CD4-positive, alpha-beta T cell (primary cell): ENCODE measurements at regions not wholly inside any gene's neighbourhood (a gene's known extent, or its start where the extent isn't known, plus 50 kb on each side); places are given as distances from the start of the nearest gene placed in this dataset.

Source experiments
- ATAC-seq: fragments of 200-7000 bp; cut with Tn5 transposase; one replicate; pipeline ENCODE4 v1.10.0; 2022; ENCODE audit warnings: mild to moderate bottlenecking; ENCODE audit not compliant: poor library complexity
- CTCF ChIA-PET: fragments of 350-600 bp; sonication (Branson Sonifier 250); formaldehyde crosslinking; loops from one replicate; lab custom pipeline; 2021; ENCODE audit warnings: antibody characterized with exemption, inconsistent platforms; lab: Charles Lee
- POLR2A ChIA-PET: fragments of 350-600 bp; sonication (Branson Sonifier 250); formaldehyde crosslinking; loops from one replicate; lab custom pipeline; 2021; ENCODE audit warnings: antibody characterized with exemption, inconsistent platforms; lab: Charles Lee
- DNase-seq, 14 experiments: peaks; one replicate each; pipeline ENCODE4 v3.0.0-alpha.2; 2013 to 2020; ENCODE audit warnings: mixed read lengths in 2 of 14
- H3K27ac ChIP-seq, 2 donors: one replicate each; pipeline versions ENCODE4 v1.5.1 to v1.7.0; 2013; ENCODE audit warnings: low read length in 2 of 2, low read depth in 1 of 2, mild to moderate bottlenecking in 1 of 2
- H3K27me3 ChIP-seq, 2 experiments: 1 replicate in 1 of 2; 2 replicates in 1 of 2; pipeline versions ENCODE4 v1.6.1 to v1.7.0; 2013; ENCODE audit warnings: low read length in 2 of 2, control low read depth in 1 of 2, mild to moderate bottlenecking in 1 of 2, moderate library complexity in 1 of 2; ENCODE audit not compliant: insufficient read depth in 2 of 2, control insufficient read depth in 1 of 2
- H3K36me3 ChIP-seq: one replicate; pipeline ENCODE4 v1.6.1; 2013; ENCODE audit warnings: low read length, control low read depth; ENCODE audit not compliant: insufficient read depth
- H3K4me1 ChIP-seq: one replicate; pipeline ENCODE4 v1.6.1; 2013; ENCODE audit warnings: low read length, control low read depth; ENCODE audit not compliant: insufficient read depth
- H3K4me3 ChIP-seq: one replicate; pipeline ENCODE4 v1.5.1; 2013; ENCODE audit warnings: mild to moderate bottlenecking, low read length, moderate library complexity
- H3K9me3 ChIP-seq, 2 experiments: 1 replicate in 1 of 2; 2 replicates in 1 of 2; pipeline versions ENCODE4 v1.6.1 to v1.7.0; 2013; ENCODE audit warnings: low read length in 2 of 2, mild to moderate bottlenecking in 2 of 2, control low read depth in 1 of 2, moderate library complexity in 1 of 2; ENCODE audit not compliant: control insufficient read depth in 1 of 2, insufficient read depth in 1 of 2
- H3K27ac Mint-ChIP-seq: one replicate; pipeline ENCODE4 v1.8.0; 2020; ENCODE audit warnings: mixed read lengths
- H3K27me3 Mint-ChIP-seq: one replicate; pipeline ENCODE4 v1.8.0; 2021; ENCODE audit warnings: mixed read lengths
- H3K36me3 Mint-ChIP-seq: one replicate; pipeline ENCODE4 v1.8.0; 2021; ENCODE audit warnings: low read depth, mixed read lengths
- H3K4me1 Mint-ChIP-seq: one replicate; pipeline ENCODE4 v1.8.0; 2021; ENCODE audit warnings: low read depth, mixed read lengths
- H3K4me3 Mint-ChIP-seq: one replicate; pipeline ENCODE4 v1.8.0; 2020; ENCODE audit warnings: mild to moderate bottlenecking, mixed read lengths
- H3K9me3 Mint-ChIP-seq: one replicate; pipeline ENCODE4 v1.8.0; 2020; ENCODE audit warnings: mixed read lengths
- intact Hi-C, 2 experiments: fragments of 100-400 bp; cut with DNase I in 1 of 2; cut with micrococcal nuclease in 1 of 2; formaldehyde crosslinking; loops; one replicate each; pipeline versions ENCODE4 v1.15.1 to v1.9.0; 2023 to 2025; cut with DNase I, micrococcal nuclease
- TF ChIP-seq, protein P1 (sequence below): fragments of 200-600 bp; IDR thresholded peaks from one replicate; pipeline ENCODE4 v1.8.0; 2022; ENCODE audit warnings: antibody characterized with exemption, mild to moderate bottlenecking

DNA sequence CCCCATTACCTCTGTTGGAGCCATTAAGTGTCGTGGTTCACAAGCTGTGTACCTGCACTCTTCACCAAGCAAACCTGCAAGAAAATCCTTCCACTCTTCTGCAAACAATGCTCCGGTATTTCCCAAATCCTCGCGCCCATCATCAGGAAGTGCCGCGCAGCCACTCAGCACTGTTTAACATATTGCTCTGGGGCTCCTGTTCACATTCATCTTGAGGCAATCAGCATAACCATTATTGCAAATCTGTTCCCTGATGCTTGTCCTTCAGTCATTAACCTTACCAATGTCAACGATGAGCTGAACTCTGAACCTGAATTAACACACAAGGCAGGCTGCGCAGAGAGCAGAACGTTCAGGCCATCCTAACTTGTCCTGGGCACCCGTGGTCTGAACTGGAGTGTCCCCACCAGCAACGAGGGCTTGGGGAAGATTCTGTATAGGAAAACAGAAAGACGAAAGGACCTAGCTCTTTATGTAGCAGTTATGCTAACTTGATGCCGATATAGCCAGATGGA is 751.4 kb upstream of the AUTS2 start:
- ChIA-PET CTCF (no interaction called here), POLR2A (no interaction called here)
- Histone ChIP-seq H3K9me3 (peaks cover 0 to 39% of the 10 kb centered on the region in 2 experiments), H3K27ac (no peak overlapping the region), H3K36me3 (no peaks in the 10 kb centered on the region), H3K27me3 (no peaks in the 10 kb centered on the region), H3K4me1 (no peaks in the 10 kb centered on the region), H3K4me3 (no peak overlapping the region)
- H3K9me3 Mint-ChIP-seq: peaks cover 23% of the 10 kb centered on the region
- H3K4me3 Mint-ChIP-seq: no peak overlapping the region
- DNase-seq: no peak
- TF ChIP-seq, protein P1, sequence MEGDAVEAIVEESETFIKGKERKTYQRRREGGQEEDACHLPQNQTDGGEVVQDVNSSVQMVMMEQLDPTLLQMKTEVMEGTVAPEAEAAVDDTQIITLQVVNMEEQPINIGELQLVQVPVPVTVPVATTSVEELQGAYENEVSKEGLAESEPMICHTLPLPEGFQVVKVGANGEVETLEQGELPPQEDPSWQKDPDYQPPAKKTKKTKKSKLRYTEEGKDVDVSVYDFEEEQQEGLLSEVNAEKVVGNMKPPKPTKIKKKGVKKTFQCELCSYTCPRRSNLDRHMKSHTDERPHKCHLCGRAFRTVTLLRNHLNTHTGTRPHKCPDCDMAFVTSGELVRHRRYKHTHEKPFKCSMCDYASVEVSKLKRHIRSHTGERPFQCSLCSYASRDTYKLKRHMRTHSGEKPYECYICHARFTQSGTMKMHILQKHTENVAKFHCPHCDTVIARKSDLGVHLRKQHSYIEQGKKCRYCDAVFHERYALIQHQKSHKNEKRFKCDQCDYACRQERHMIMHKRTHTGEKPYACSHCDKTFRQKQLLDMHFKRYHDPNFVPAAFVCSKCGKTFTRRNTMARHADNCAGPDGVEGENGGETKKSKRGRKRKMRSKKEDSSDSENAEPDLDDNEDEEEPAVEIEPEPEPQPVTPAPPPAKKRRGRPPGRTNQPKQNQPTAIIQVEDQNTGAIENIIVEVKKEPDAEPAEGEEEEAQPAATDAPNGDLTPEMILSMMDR: no peak
- no peak overlapping the region for H3K27ac Mint-ChIP-seq
- intact Hi-C loops: no loop called here
- no peaks in the 10 kb centered on the region for H3K27me3 Mint-ChIP-seq
- H3K36me3 Mint-ChIP-seq: no peaks in the 10 kb centered on the region
- ATAC-seq: no peak
- no peaks in the 10 kb centered on the region for H3K4me1 Mint-ChIP-seq

DNA sequence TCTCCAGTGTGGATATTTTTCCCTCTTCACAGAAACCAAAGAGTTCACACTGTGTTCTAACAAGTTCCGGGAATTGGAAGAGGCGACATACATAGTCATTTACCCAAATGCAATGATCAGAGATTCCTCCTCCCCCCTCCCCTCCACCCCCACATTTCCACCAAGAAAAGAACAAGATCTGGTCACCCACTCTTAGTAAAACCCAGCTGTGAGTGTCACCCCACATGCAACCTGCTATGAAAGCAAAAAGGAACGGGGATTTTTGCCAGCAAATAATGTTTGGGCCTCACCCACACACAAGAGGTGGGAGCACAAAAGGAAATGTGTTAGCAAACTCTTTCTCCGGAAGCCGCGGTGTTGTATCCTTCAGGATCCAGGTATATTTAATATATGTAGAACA is 745.0 kb upstream of the AUTS2 start:
- intact Hi-C loops: no loop called here
- H3K27me3 ChIP-seq: no peaks in the 10 kb centered on the region
- Mint-ChIP-seq H3K9me3 (no peaks in the 10 kb centered on the region), H3K4me1 (no peaks in the 10 kb centered on the region), H3K27me3 (no peaks in the 10 kb centered on the region), H3K36me3 (no peaks in the 10 kb centered on the region), H3K4me3 (no peak overlapping the region), H3K27ac (no peak overlapping the region)
- ChIA-PET CTCF (no interaction called here), POLR2A (no interaction called here)
- TF ChIP-seq, protein P1: no peak
- no peaks in the 10 kb centered on the region for H3K4me1 ChIP-seq
- no peak overlapping the region for H3K27ac ChIP-seq
- no peak overlapping the region for H3K4me3 ChIP-seq
- DNase-seq: no peak
- H3K9me3 ChIP-seq: peaks cover 0 to 37% of the 10 kb centered on the region in 2 experiments
- H3K36me3 ChIP-seq: no peaks in the 10 kb centered on the region
- no peak for ATAC-seq

DNA sequence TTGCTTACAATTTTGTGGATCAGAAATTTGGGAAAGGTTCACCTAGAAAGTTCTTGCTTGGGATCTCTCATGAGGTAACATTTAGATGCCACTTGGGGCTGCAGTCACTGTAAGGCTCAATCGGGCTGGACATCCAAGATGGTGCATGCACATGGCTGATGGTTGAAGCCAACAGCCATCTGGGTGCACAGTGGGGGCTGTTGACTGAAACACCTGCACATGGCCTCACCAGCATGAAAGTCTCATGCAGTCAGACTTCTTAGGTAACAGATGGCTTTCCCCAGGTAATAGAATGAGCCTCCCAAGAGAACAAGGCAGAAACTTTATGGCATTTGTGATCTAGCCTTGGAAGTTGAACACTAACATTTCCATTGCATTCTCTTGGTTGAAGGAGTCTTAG is 740.7 kb upstream of the AUTS2 start:
- no peak for DNase-seq
- H3K9me3 ChIP-seq: peaks cover 7 to 22% of the 10 kb centered on the region in 2 experiments
- H3K4me3 ChIP-seq: no peak overlapping the region
- TF ChIP-seq, protein P1: no peak
- H3K27ac ChIP-seq: no peak overlapping the region
- no peaks in the 10 kb centered on the region for H3K36me3 ChIP-seq
- H3K27me3 Mint-ChIP-seq: no peaks in the 10 kb centered on the region
- peaks cover 4% of the 10 kb centered on the region for H3K9me3 Mint-ChIP-seq
- no peaks in the 10 kb centered on the region for H3K4me1 Mint-ChIP-seq
- intact Hi-C loops: no loop called here
- H3K27me3 ChIP-seq: no peaks in the 10 kb centered on the region
- H3K4me3 Mint-ChIP-seq: no peak overlapping the region
- no peak for ATAC-seq
- ChIA-PET CTCF (no interaction called here), POLR2A (no interaction called here)
- no peaks in the 10 kb centered on the region for H3K4me1 ChIP-seq
- no peak overlapping the region for H3K27ac Mint-ChIP-seq
- no peaks in the 10 kb centered on the region for H3K36me3 Mint-ChIP-seq
